ENCODE measurements at regions not wholly inside any gene's neighbourhood (a gene's known extent, or its start where the extent isn't known, plus 50 kb on each side); places are given as distances from the start of the nearest gene placed in this dataset.

- no peaks in the 10 kb centered on the region for H3K9me3 ChIP-seq (ENCODE audit: control insufficient read depth, low read length)
- H3K36me3 ChIP-seq (ENCODE audit: control insufficient read depth, insufficient read depth, low read length) = no peaks in the 10 kb centered on the region
- H3K4me1 ChIP-seq = no peaks in the 10 kb centered on the region
- H3K4me3 ChIP-seq (ENCODE audit: low read depth, low read length) = no peak overlapping the region
- no peak overlapping the region for H3K9ac ChIP-seq
- H3K27me3 ChIP-seq (ENCODE audit: control insufficient read depth, insufficient read depth, low read length) = no peaks in the 10 kb centered on the region
- H3K27ac ChIP-seq = no peak overlapping the region
- H2AFZ ChIP-seq = no peak overlapping the region
- no peaks in the 10 kb centered on the region for H3K79me2 ChIP-seq
- TF ChIP-seq CTCF (IDR thresholded peaks at IDR 0.05) = no peak
- no peak overlapping the region for H3K4me2 ChIP-seq (ENCODE audit: low read length)
Measured at GRCh38 chr17:63278728-63279442, 167.2 kb downstream of the CYB561 start.

GRCh38 chr17:63279498-63280230, 166.4 kb downstream of the CYB561 start:
- Histone ChIP-seq H3K79me2 (no peaks in the 10 kb centered on the region), H3K4me3 (ENCODE audit: low read depth, low read length) (no peak overlapping the region), H3K9me3 (ENCODE audit: control insufficient read depth, low read length) (no peaks in the 10 kb centered on the region), H3K27ac (no peak overlapping the region), H3K4me2 (ENCODE audit: low read length) (no peak overlapping the region), H3K36me3 (ENCODE audit: control insufficient read depth, insufficient read depth, low read length) (no peaks in the 10 kb centered on the region), H3K9ac (no peak overlapping the region), H2AFZ (no peak overlapping the region), H3K27me3 (ENCODE audit: control insufficient read depth, insufficient read depth, low read length) (no peaks in the 10 kb centered on the region), H3K4me1 (no peaks in the 10 kb centered on the region)
- TF ChIP-seq CTCF (IDR thresholded peaks at IDR 0.05) = no peak

GRCh38 chr17:63282455-63282854, 163.7 kb downstream of the CYB561 start:
- Histone ChIP-seq H3K4me2 (ENCODE audit: low read length) (no peak overlapping the region), H3K27ac (no peak overlapping the region), H3K36me3 (ENCODE audit: control insufficient read depth, insufficient read depth, low read length) (no peaks in the 10 kb centered on the region), H3K9ac (no peak overlapping the region), H3K4me1 (no peaks in the 10 kb centered on the region), H3K9me3 (ENCODE audit: control insufficient read depth, low read length) (no peaks in the 10 kb centered on the region), H3K27me3 (ENCODE audit: control insufficient read depth, insufficient read depth, low read length) (no peaks in the 10 kb centered on the region), H2AFZ (no peak overlapping the region), H3K4me3 (ENCODE audit: low read depth, low read length) (no peak overlapping the region), H3K79me2 (peaks cover 8% of the 10 kb centered on the region)
- no peak for TF ChIP-seq CTCF (IDR thresholded peaks at IDR 0.05)

- Histone ChIP-seq H3K79me2 (peaks cover 10% of the 10 kb centered on the region), H3K4me3 (ENCODE audit: low read depth, low read length) (no peak overlapping the region), H2AFZ (no peak overlapping the region), H3K9me3 (ENCODE audit: control insufficient read depth, low read length) (no peaks in the 10 kb centered on the region), H3K4me1 (no peaks in the 10 kb centered on the region), H3K36me3 (ENCODE audit: control insufficient read depth, insufficient read depth, low read length) (no peaks in the 10 kb centered on the region), H3K9ac (no peak overlapping the region), H3K27ac (no peak overlapping the region), H3K27me3 (ENCODE audit: control insufficient read depth, insufficient read depth, low read length) (no peaks in the 10 kb centered on the region), H3K4me2 (ENCODE audit: low read length) (no peak overlapping the region)
- no peak for TF ChIP-seq CTCF (IDR thresholded peaks at IDR 0.05)
Measured at GRCh38 chr17:63285551-63285950, 160.6 kb downstream of the CYB561 start.
